ENCODE measurements at regions not wholly inside any gene's neighbourhood (a gene's known extent, or its start where the extent isn't known, plus 50 kb on each side); places are given as distances from the start of the nearest gene placed in this dataset.

DNA sequence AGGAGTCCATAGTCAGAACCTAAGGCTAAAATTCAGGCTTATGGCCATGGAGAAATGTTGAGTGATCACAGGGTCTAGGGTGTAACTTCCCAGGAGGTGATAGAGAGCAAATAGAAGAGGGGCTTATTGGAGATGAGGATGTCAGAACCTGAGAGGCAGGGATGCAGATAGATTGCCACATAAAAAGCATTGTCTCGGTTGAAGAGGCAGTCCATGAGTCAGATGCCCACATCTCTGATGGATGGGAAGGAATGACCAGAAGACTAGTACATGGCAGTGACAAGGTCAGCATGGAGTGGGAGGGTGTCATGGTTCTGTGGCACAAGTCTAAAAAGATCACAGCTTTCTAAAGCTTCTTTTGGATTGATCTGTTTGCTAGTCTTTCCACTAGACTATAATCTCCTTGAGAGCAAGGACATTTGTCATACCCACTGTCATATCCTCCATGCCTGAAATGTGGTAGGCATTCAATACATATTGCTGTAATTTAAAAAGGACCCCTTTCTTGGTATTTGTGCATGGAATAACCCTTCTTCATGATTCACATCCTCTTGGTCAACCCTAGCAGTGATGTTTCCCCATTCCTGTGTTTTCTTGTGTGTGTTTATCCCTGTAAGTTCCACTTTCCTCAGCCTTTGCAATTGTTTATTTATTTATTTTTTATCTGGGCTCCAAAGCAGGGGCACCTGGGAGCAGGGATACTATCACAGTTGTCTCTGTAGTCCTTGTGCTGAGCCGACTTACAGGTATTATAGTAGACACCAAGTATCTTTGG is 613.4 kb upstream of the CFAP20DC start:
- Histone ChIP-seq H3K27ac (ENCODE audit: low read length) (no peak overlapping the region), H3K9me3 (ENCODE audit: control insufficient read depth, insufficient read depth, low read length) (no peaks in the 10 kb centered on the region), H3K27me3 (ENCODE audit: control insufficient read depth, insufficient read depth, low read length) (no peaks in the 10 kb centered on the region), H3K4me1 (ENCODE audit: control insufficient read depth, insufficient read depth, low read length) (no peaks in the 10 kb centered on the region), H3K4me3 (ENCODE audit: low read length) (no peak overlapping the region), H3K36me3 (ENCODE audit: control insufficient read depth, insufficient read depth, low read length) (no peaks in the 10 kb centered on the region)
- WGBS (ENCODE audit: insufficient coverage, insufficient read length): no CpG with 5 or more reads among the region's 2 CpGs
- DNase-seq (ENCODE audit: low read depth, low spot score): no peak

- Histone ChIP-seq H3K4me1 (ENCODE audit: control insufficient read depth, insufficient read depth, low read length) (no peaks in the 10 kb centered on the region), H3K9me3 (ENCODE audit: control insufficient read depth, insufficient read depth, low read length) (no peaks in the 10 kb centered on the region), H3K27ac (ENCODE audit: low read length) (no peak overlapping the region), H3K27me3 (ENCODE audit: control insufficient read depth, insufficient read depth, low read length) (no peaks in the 10 kb centered on the region), H3K4me3 (ENCODE audit: low read length) (no peak overlapping the region), H3K36me3 (ENCODE audit: control insufficient read depth, insufficient read depth, low read length) (no peaks in the 10 kb centered on the region)
- no peak for DNase-seq (ENCODE audit: low read depth, low spot score)
- no CpG with 5 or more reads among the region's 9 CpGs for WGBS (ENCODE audit: insufficient coverage, insufficient read length)
These were observed 611.2 kb upstream of the CFAP20DC start for GRCh38 chr3:59660852-59661625.

GRCh38 chr3:59660376-59660775 is 610.6 kb upstream of the CFAP20DC start:
- DNase-seq (ENCODE audit: low read depth, low spot score): no peak
- no peak overlapping the region for H3K27ac ChIP-seq (ENCODE audit: low read length)
- H3K9me3 ChIP-seq (ENCODE audit: control insufficient read depth, insufficient read depth, low read length): no peaks in the 10 kb centered on the region
- no peak overlapping the region for H3K4me3 ChIP-seq (ENCODE audit: low read length)
- H3K36me3 ChIP-seq (ENCODE audit: control insufficient read depth, insufficient read depth, low read length): no peaks in the 10 kb centered on the region
- H3K27me3 ChIP-seq (ENCODE audit: control insufficient read depth, insufficient read depth, low read length): no peaks in the 10 kb centered on the region
- no CpG with 5 or more reads among the region's 1 CpG for WGBS (ENCODE audit: insufficient coverage, insufficient read length)
- no peaks in the 10 kb centered on the region for H3K4me1 ChIP-seq (ENCODE audit: control insufficient read depth, insufficient read depth, low read length)

GRCh38 chr3:59659755-59660154 is 609.9 kb upstream of the CFAP20DC start:
- no peak for DNase-seq (ENCODE audit: low read depth, low spot score)
- no CpG with 5 or more reads among the region's 1 CpG for WGBS (ENCODE audit: insufficient coverage, insufficient read length)
- Histone ChIP-seq H3K36me3 (ENCODE audit: control insufficient read depth, insufficient read depth, low read length) (no peaks in the 10 kb centered on the region), H3K27ac (ENCODE audit: low read length) (no peak overlapping the region), H3K9me3 (ENCODE audit: control insufficient read depth, insufficient read depth, low read length) (no peaks in the 10 kb centered on the region), H3K4me1 (ENCODE audit: control insufficient read depth, insufficient read depth, low read length) (no peaks in the 10 kb centered on the region), H3K4me3 (ENCODE audit: low read length) (no peak overlapping the region), H3K27me3 (ENCODE audit: control insufficient read depth, insufficient read depth, low read length) (no peaks in the 10 kb centered on the region)

DNA sequence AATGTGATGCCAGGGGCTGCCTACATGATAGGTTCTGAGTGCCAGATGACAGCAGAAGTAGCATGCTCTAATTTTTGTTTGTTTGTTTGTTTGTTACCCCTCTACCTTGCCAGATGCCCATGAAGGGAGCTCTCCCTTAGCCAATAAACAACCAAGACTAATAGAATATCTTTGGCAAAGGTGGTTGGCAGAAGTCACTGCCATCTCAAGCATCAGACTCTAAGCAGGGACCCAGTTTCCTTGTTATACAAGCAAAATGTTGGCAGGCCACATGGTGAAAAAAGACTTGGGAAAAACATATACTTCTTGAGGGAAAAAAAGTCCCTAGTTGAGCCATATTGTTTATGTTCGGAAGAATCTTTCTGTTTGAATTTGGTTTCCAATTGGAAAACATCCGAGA is 609.0 kb upstream of the CFAP20DC start:
- no CpG with 5 or more reads among the region's 2 CpGs for WGBS (ENCODE audit: insufficient coverage, insufficient read length)
- Histone ChIP-seq H3K4me3 (ENCODE audit: low read length) (no peak overlapping the region), H3K4me1 (ENCODE audit: control insufficient read depth, insufficient read depth, low read length) (no peaks in the 10 kb centered on the region), H3K36me3 (ENCODE audit: control insufficient read depth, insufficient read depth, low read length) (no peaks in the 10 kb centered on the region), H3K27me3 (ENCODE audit: control insufficient read depth, insufficient read depth, low read length) (no peaks in the 10 kb centered on the region), H3K27ac (ENCODE audit: low read length) (no peak overlapping the region), H3K9me3 (ENCODE audit: control insufficient read depth, insufficient read depth, low read length) (no peaks in the 10 kb centered on the region)
- no peak for DNase-seq (ENCODE audit: low read depth, low spot score)

GRCh38 chr3:59658274-59658673 is 608.4 kb upstream of the CFAP20DC start:
- Histone ChIP-seq H3K27me3 (ENCODE audit: control insufficient read depth, insufficient read depth, low read length) (no peaks in the 10 kb centered on the region), H3K9me3 (ENCODE audit: control insufficient read depth, insufficient read depth, low read length) (no peaks in the 10 kb centered on the region), H3K27ac (ENCODE audit: low read length) (no peak overlapping the region), H3K4me1 (ENCODE audit: control insufficient read depth, insufficient read depth, low read length) (no peaks in the 10 kb centered on the region), H3K4me3 (ENCODE audit: low read length) (no peak overlapping the region), H3K36me3 (ENCODE audit: control insufficient read depth, insufficient read depth, low read length) (no peaks in the 10 kb centered on the region)
- no peak for DNase-seq (ENCODE audit: low read depth, low spot score)
- WGBS (ENCODE audit: insufficient coverage, insufficient read length): no CpG with 5 or more reads among the region's 3 CpGs

- no peak overlapping the region for H3K4me3 ChIP-seq (ENCODE audit: low read length)
- no peaks in the 10 kb centered on the region for H3K4me1 ChIP-seq (ENCODE audit: control insufficient read depth, insufficient read depth, low read length)
- WGBS (ENCODE audit: insufficient coverage, insufficient read length): no CpG with 5 or more reads among the region's 5 CpGs
These were observed 605.7 kb upstream of the CFAP20DC start for GRCh38 chr3:59655418-59656015.

GRCh38 chr3:59654480-59655417 is 604.9 kb upstream of the CFAP20DC start:
- no CpG with 5 or more reads among the region's 12 CpGs for WGBS (ENCODE audit: insufficient coverage, insufficient read length)

More at GRCh38 chr3:59655418-59656015, 605.7 kb upstream of the CFAP20DC start:
- Histone ChIP-seq H3K36me3 (ENCODE audit: control insufficient read depth, insufficient read depth, low read length) (no peaks in the 10 kb centered on the region), H3K9me3 (ENCODE audit: control insufficient read depth, insufficient read depth, low read length) (no peaks in the 10 kb centered on the region), H3K27me3 (ENCODE audit: control insufficient read depth, insufficient read depth, low read length) (no peaks in the 10 kb centered on the region), H3K27ac (ENCODE audit: low read length) (no peak overlapping the region)
- no peak for DNase-seq (ENCODE audit: low read depth, low spot score)

GRCh38 chr3:59654123-59654479 is 604.3 kb upstream of the CFAP20DC start:
- H3K4me3 ChIP-seq (ENCODE audit: low read length): no peak overlapping the region
- whole genome bisulfite sequencing (ENCODE audit: insufficient coverage, insufficient read length): no CpG with 5 or more reads among the region's 9 CpGs

More at GRCh38 chr3:59654480-59655417, 604.9 kb upstream of the CFAP20DC start:
- Histone ChIP-seq H3K27me3 (ENCODE audit: control insufficient read depth, insufficient read depth, low read length) (no peaks in the 10 kb centered on the region), H3K4me1 (ENCODE audit: control insufficient read depth, insufficient read depth, low read length) (no peaks in the 10 kb centered on the region), H3K36me3 (ENCODE audit: control insufficient read depth, insufficient read depth, low read length) (no peaks in the 10 kb centered on the region), H3K9me3 (ENCODE audit: control insufficient read depth, insufficient read depth, low read length) (no peaks in the 10 kb centered on the region), H3K27ac (ENCODE audit: low read length) (no peak overlapping the region), H3K4me3 (ENCODE audit: low read length) (no peak overlapping the region)
- DNase-seq (ENCODE audit: low read depth, low spot score): no peak

More at GRCh38 chr3:59654123-59654479, 604.3 kb upstream of the CFAP20DC start:
- Histone ChIP-seq H3K27ac (ENCODE audit: low read length) (no peak overlapping the region), H3K9me3 (ENCODE audit: control insufficient read depth, insufficient read depth, low read length) (no peaks in the 10 kb centered on the region), H3K36me3 (ENCODE audit: control insufficient read depth, insufficient read depth, low read length) (no peaks in the 10 kb centered on the region), H3K27me3 (ENCODE audit: control insufficient read depth, insufficient read depth, low read length) (no peaks in the 10 kb centered on the region), H3K4me1 (ENCODE audit: control insufficient read depth, insufficient read depth, low read length) (no peaks in the 10 kb centered on the region)
- DNase-seq (ENCODE audit: low read depth, low spot score): no peak

Data from iPS DF 6.9 (cell line).